T-helper 1 cell treated with Interleukin-12 subunit alpha and Interleukin-12 subunit beta and Interleukin-4 antibody, amounts not matched to agents 30 μg/mL and 1 μg/mL, for 36 hours (primary cell): ENCODE measurements at regions not wholly inside any gene's neighbourhood (a gene's known extent, or its start where the extent isn't known, plus 50 kb on each side); places are given as distances from the start of the nearest gene placed in this dataset.

Experiments
- H3K27ac Mint-ChIP-seq: one replicate; pipeline ENCODE4 v1.8.0; 2021; ENCODE audit warnings: mild to moderate bottlenecking, mixed read lengths
- H3K27me3 Mint-ChIP-seq: one replicate; pipeline ENCODE4 v1.8.0; 2021; ENCODE audit warnings: low read depth, mixed read lengths
- H3K36me3 Mint-ChIP-seq: one replicate; pipeline ENCODE4 v1.8.0; 2021; ENCODE audit warnings: low read depth, mixed read lengths
- H3K4me1 Mint-ChIP-seq: one replicate; pipeline ENCODE4 v1.8.0; 2021; ENCODE audit warnings: low read depth, mixed read lengths
- H3K4me3 Mint-ChIP-seq: one replicate; pipeline ENCODE4 v1.8.0; 2021; ENCODE audit warnings: mild to moderate bottlenecking, moderate library complexity, mixed read lengths
- H3K9me3 Mint-ChIP-seq: one replicate; pipeline ENCODE4 v1.8.0; 2021; ENCODE audit warnings: mixed read lengths

DNA sequence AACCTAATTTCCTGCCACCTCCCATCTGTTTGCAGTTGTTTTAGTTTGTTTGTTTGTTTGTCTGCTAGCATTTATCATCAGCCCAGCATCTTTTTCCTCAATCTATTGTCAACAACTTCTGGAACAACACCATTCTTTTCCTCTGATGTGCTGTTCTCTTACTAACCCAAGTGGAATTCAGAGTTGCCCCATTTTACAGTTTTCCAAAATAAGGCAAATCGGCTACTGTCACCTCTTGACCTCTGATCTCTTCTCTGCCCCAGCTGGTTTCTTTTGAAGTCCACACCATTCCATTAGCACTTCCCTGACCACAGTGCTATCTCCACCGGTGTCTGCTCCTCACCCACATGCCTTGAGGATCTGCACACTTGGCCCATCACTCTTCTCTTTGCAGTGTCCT is 102.4 kb downstream of the EFNB2 start:
- Mint-ChIP-seq H3K36me3 (no peaks in the 10 kb centered on the region), H3K9me3 (no peaks in the 10 kb centered on the region), H3K4me3 (no peak overlapping the region), H3K4me1 (no peaks in the 10 kb centered on the region), H3K27me3 (no peaks in the 10 kb centered on the region), H3K27ac (no peak overlapping the region)

DNA sequence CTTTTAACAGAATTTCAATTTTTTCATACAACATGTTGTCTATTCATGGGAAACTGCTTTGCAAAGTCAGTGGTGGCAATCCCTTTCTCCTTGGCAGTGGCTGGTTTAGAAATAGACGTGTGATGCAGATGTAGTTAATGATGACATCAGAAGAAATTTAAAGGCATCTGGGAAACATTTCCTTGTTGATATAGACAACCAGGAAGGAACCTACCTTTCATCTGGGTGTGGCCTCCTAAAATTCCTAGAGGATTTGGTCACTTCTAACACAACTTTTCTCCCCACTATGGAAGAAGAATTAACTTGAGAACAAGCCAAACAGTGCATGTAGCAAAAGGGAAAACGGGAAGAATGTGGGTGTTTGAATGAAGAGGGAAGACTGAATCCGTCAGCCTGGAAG is 102.8 kb downstream of the EFNB2 start:
- Mint-ChIP-seq H3K4me1 (no peaks in the 10 kb centered on the region), H3K27me3 (no peaks in the 10 kb centered on the region), H3K4me3 (no peak overlapping the region), H3K36me3 (no peaks in the 10 kb centered on the region), H3K9me3 (no peaks in the 10 kb centered on the region), H3K27ac (no peak overlapping the region)

DNA sequence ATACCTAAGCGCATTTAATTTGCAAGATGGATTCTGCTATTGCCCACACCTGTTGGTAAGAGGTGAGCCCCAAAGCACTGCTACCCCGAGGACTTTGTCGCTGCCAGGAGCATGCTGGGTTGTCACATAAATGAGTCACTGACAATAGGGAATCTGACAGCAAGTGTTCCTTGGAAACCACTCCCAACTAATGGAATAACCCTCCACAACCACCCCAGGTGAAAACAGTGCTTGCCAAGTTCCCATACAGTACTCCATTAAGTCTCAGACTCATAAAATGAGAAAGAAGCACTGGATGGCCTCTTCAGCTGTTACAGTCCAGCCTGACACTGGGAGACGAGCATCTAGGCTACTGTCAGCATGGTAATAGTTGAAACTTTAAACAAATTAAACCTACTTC is 108.6 kb downstream of the EFNB2 start:
- no peaks in the 10 kb centered on the region for H3K4me1 Mint-ChIP-seq
- H3K4me3 Mint-ChIP-seq = no peak overlapping the region

DNA sequence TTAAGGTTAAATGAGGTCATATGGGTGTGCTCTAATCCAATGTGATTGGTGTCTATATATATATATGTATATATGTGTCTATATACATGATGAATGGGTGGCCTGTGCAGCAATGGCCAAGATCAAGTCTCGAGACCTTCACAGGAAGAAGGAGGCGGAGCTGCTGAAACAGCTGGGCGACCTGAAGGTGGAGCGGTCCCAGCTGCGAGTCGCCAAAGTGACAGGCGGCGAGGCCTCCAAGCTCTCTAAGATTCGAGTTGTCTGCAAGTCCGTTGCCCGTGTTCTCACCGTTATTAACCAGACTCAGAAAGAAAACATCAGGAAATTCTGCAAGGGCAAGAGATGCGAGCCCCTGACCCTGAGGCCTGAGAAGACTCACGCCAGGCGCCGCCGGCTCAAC is 109.8 kb downstream of the EFNB2 start:
- H3K36me3 Mint-ChIP-seq = no peaks in the 10 kb centered on the region
- no peaks in the 10 kb centered on the region for H3K9me3 Mint-ChIP-seq
- H3K27ac Mint-ChIP-seq = no peak overlapping the region
- H3K4me3 Mint-ChIP-seq = no peak overlapping the region
- no peaks in the 10 kb centered on the region for H3K27me3 Mint-ChIP-seq
- no peaks in the 10 kb centered on the region for H3K4me1 Mint-ChIP-seq

More for the DNA sequence above, 108.6 kb downstream of the EFNB2 start:
- no peak overlapping the region for H3K27ac Mint-ChIP-seq
- H3K9me3 Mint-ChIP-seq = no peaks in the 10 kb centered on the region
- no peaks in the 10 kb centered on the region for H3K27me3 Mint-ChIP-seq
- H3K36me3 Mint-ChIP-seq = no peaks in the 10 kb centered on the region

- no peak overlapping the region for H3K27ac Mint-ChIP-seq
- H3K27me3 Mint-ChIP-seq = no peaks in the 10 kb centered on the region
- no peaks in the 10 kb centered on the region for H3K36me3 Mint-ChIP-seq
- no peaks in the 10 kb centered on the region for H3K9me3 Mint-ChIP-seq
- H3K4me3 Mint-ChIP-seq = no peak overlapping the region
- no peaks in the 10 kb centered on the region for H3K4me1 Mint-ChIP-seq
These were observed 110.7 kb downstream of the EFNB2 start for GRCh38 chr13:106424805-106425204.

GRCh38 chr13:106423530-106423929 is 111.9 kb downstream of the EFNB2 start:
- Mint-ChIP-seq H3K9me3 (no peaks in the 10 kb centered on the region), H3K36me3 (no peaks in the 10 kb centered on the region)

GRCh38 chr13:106418556-106418955 is 116.9 kb downstream of the EFNB2 start:
- H3K4me3 Mint-ChIP-seq = no peak overlapping the region
- H3K36me3 Mint-ChIP-seq = no peaks in the 10 kb centered on the region
- H3K27me3 Mint-ChIP-seq = peaks cover 18% of the 10 kb centered on the region
- H3K27ac Mint-ChIP-seq = no peak overlapping the region
- no peaks in the 10 kb centered on the region for H3K4me1 Mint-ChIP-seq
- H3K9me3 Mint-ChIP-seq = no peaks in the 10 kb centered on the region

More at GRCh38 chr13:106423530-106423929, 111.9 kb downstream of the EFNB2 start:
- no peaks in the 10 kb centered on the region for H3K4me1 Mint-ChIP-seq
- no peaks in the 10 kb centered on the region for H3K27me3 Mint-ChIP-seq
- no peak overlapping the region for H3K4me3 Mint-ChIP-seq
- H3K27ac Mint-ChIP-seq = no peak overlapping the region

GRCh38 chr13:106417467-106418110 is 117.9 kb downstream of the EFNB2 start:
- Mint-ChIP-seq H3K36me3 (no peaks in the 10 kb centered on the region), H3K4me3 (no peak overlapping the region), H3K27me3 (peaks cover 18% of the 10 kb centered on the region), H3K27ac (no peak overlapping the region), H3K4me1 (no peaks in the 10 kb centered on the region), H3K9me3 (no peaks in the 10 kb centered on the region)

GRCh38 chr13:106416645-106417044 is 118.8 kb downstream of the EFNB2 start:
- Mint-ChIP-seq H3K4me1 (no peaks in the 10 kb centered on the region), H3K27ac (no peak overlapping the region), H3K36me3 (no peaks in the 10 kb centered on the region), H3K9me3 (no peaks in the 10 kb centered on the region), H3K27me3 (peaks cover 18% of the 10 kb centered on the region), H3K4me3 (no peak overlapping the region)

GRCh38 chr13:106415971-106416370 is 119.5 kb downstream of the EFNB2 start:
- Mint-ChIP-seq H3K4me3 (no peak overlapping the region), H3K9me3 (no peaks in the 10 kb centered on the region), H3K4me1 (no peaks in the 10 kb centered on the region), H3K27me3 (peaks cover 18% of the 10 kb centered on the region), H3K36me3 (no peaks in the 10 kb centered on the region), H3K27ac (no peak overlapping the region)

DNA sequence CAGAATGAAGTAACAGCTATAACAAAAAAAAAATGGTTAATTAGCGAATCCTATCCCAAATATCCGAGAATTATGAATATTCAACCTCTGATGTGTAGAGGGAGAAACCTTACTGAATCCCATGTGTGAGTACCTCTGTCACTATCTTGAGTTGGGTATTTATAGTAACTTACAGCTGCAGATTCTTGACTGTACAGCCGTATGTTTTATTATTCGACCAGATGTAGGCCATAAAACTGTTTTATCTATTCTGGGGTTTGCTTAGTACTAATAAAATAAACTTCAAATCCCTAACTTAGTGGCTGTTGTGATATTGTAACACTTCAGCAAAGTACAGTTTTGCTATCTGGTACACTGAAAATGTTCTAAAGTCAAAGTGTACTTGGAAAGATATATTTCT is 120.0 kb downstream of the EFNB2 start:
- no peak overlapping the region for H3K4me3 Mint-ChIP-seq
- no peaks in the 10 kb centered on the region for H3K9me3 Mint-ChIP-seq
- no peaks in the 10 kb centered on the region for H3K36me3 Mint-ChIP-seq
- H3K27ac Mint-ChIP-seq = no peak overlapping the region
- H3K27me3 Mint-ChIP-seq = peaks cover 18% of the 10 kb centered on the region
- no peaks in the 10 kb centered on the region for H3K4me1 Mint-ChIP-seq

DNA sequence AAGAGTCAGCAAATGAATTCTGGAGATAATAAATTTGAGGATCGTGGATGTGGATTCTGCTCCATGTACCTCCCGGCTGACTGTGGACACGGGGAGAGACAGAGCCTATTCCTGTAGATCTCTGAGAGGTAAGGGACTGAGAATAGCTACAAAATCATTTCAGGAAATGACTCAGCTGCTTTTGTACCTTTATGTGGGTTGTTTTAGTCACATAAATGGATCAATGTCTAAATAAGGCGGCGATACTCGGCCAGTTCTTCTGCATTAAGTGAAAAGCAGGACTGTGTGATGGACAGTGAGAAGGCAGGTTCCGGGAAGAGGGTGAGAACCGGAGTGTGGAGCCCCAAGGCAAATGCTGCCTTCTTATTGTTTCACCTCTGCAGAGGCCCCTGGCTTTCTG is 128.1 kb downstream of the EFNB2 start:
- no peaks in the 10 kb centered on the region for H3K9me3 Mint-ChIP-seq
- no peaks in the 10 kb centered on the region for H3K27me3 Mint-ChIP-seq
- H3K36me3 Mint-ChIP-seq = no peaks in the 10 kb centered on the region
- no peak overlapping the region for H3K27ac Mint-ChIP-seq
- peaks cover 3% of the 10 kb centered on the region for H3K4me1 Mint-ChIP-seq
- H3K4me3 Mint-ChIP-seq = no peak overlapping the region

DNA sequence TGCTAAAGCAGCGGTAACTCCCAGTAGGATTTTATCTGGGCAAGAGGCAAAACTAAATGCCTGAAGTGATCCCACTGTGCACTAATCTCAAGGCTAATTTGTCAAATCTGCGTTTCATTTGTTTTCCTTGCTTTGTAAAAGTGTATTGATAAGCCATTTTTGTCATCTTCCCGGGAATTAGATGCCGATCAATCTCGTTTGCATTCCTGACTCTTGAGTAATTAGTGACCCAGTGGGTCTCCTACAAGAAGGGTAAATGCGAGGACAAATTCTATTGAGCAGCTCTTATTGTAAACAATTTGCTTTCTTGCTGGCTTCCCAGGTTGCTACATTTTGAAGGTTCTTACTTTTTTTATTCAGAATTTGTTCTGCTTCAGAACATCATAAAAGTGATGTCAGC is 129.7 kb downstream of the EFNB2 start:
- no peak overlapping the region for H3K4me3 Mint-ChIP-seq
- H3K9me3 Mint-ChIP-seq = no peaks in the 10 kb centered on the region
- no peaks in the 10 kb centered on the region for H3K27me3 Mint-ChIP-seq
- H3K27ac Mint-ChIP-seq = no peak overlapping the region
- H3K36me3 Mint-ChIP-seq = no peaks in the 10 kb centered on the region
- peaks cover 3% of the 10 kb centered on the region for H3K4me1 Mint-ChIP-seq

DNA sequence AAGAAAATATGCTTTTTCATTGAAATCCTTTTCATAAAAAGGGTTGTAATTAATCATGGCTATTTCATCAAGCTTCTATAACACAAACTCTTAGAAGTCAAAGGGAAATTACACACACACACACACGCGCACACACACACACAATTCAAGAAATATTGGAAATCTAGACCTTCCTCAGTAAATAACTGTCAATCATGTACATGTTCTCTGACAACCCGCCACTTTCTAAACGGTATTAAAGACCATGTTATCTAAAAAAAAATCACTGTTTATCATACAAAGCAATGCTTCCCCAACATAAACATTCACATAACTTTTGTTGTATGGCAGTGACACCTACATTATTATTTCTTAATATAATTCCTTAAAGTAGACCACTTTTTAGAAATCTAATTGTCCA is 132.2 kb downstream of the EFNB2 start:
- Mint-ChIP-seq H3K4me1 (peaks cover 3% of the 10 kb centered on the region), H3K27me3 (no peaks in the 10 kb centered on the region), H3K27ac (no peak overlapping the region), H3K4me3 (no peak overlapping the region), H3K36me3 (no peaks in the 10 kb centered on the region), H3K9me3 (no peaks in the 10 kb centered on the region)

DNA sequence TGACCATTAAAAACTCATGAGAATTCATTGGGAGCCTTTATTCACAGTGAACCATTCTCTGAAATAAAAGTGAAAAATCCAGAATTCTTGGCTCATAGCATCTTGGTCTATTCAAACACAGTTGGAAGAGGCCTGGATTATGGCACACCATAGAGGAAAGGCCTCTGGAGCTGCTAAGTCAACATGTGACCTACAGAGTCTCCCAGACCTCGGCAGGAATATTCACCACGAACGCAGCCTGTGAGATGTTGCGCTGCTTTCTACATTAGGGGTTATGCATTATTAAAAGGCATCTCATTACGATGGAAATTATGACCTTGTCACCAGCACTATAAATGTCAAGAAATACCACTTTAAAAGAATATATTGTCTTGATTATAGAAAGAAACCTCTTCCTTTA is 132.6 kb downstream of the EFNB2 start:
- no peaks in the 10 kb centered on the region for H3K27me3 Mint-ChIP-seq
- peaks cover 3% of the 10 kb centered on the region for H3K4me1 Mint-ChIP-seq
- H3K36me3 Mint-ChIP-seq = no peaks in the 10 kb centered on the region
- no peak overlapping the region for H3K4me3 Mint-ChIP-seq
- no peak overlapping the region for H3K27ac Mint-ChIP-seq
- no peaks in the 10 kb centered on the region for H3K9me3 Mint-ChIP-seq

DNA sequence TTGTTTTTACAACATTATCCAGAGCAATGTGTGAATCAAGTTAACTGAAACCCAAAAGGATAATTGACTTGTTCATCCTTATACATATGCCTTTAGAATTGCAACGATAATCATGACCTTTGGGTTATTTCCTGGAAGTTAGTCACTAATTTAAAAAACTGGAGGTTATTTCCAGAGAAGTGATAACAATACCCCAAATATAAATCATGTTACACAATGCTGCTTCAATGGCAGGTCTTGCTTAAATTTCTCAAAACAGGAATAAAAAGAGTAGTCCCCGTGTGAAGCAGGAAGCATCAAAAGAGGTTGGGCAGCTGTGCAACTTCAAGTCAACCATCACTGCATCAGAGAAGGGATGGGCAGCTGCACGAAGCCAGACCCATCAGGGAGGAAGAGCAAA is 134.4 kb downstream of the EFNB2 start:
- Mint-ChIP-seq H3K27me3 (no peaks in the 10 kb centered on the region), H3K4me3 (no peak overlapping the region), H3K4me1 (no peaks in the 10 kb centered on the region), H3K27ac (no peak overlapping the region), H3K9me3 (no peaks in the 10 kb centered on the region), H3K36me3 (no peaks in the 10 kb centered on the region)
